ENCODE measurements at regions not wholly inside any gene's neighbourhood (a gene's known extent, or its start where the extent isn't known, plus 50 kb on each side); places are given as distances from the start of the nearest gene placed in this dataset.
"Not testable (repeated sequence)": the region's sequence is repeated elsewhere in the genome, so short reads cannot be mapped to it uniquely, and the experiment has no call there.

GRCh38 chr16:17961822-17962221, 374.7 kb downstream of the NPIPA8 start:
- TF ChIP-seq EZH2 (IDR thresholded peaks at IDR 0.05; ENCODE audit: borderline replicate concordance, insufficient read depth, low read depth, low read length, poor library complexity, severe bottlenecking); CTCF (IDR thresholded peaks at IDR 0.05): not testable (repeated sequence)

All from B cell (primary cell).